ENCODE measurements at regions not wholly inside any gene's neighbourhood (a gene's known extent, or its start where the extent isn't known, plus 50 kb on each side); places are given as distances from the start of the nearest gene placed in this dataset.

DNA sequence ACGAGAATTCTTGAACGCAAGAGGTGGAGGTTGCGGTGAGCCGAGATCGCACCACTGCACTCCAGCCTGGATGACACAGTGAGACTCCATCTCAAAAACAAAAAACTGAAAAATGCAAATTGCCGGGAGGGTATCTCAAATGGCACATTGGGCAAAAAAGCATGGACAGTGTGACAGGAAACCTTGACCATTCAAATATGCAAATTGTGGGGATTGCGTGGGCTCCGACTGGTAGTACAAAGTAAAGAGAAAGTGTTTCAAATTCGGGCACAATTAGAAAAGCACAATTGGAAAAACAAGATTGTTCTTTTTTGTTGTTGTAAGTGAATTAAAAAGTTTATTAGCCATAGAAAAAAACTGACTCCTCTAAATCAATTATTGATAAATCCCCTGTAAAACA is 56.7 kb upstream of the NUP160 start:
- no peak for TF ChIP-seq CTCF (IDR thresholded peaks at IDR 0.05; ENCODE audit: insufficient read depth, low read length, missing control alignments)
- ChIA-PET CTCF (no interaction called here), POLR2A (no interaction called here)
- no peak overlapping the region for H3K4me3 ChIP-seq (ENCODE audit: low read depth, low read length)
- no peak for DNase-seq (ENCODE audit: low read depth, low spot score)

- TF ChIP-seq CTCF (IDR thresholded peaks at IDR 0.05; ENCODE audit: insufficient read depth, low read length, missing control alignments): no peak
- ChIA-PET POLR2A (no interaction called here), CTCF (interaction anchor here (0.8 kb wide), 1 partner anchor 51 kb away, joined by 3 read pairs; no protein-coding TSS in a partner anchor)
- no peak overlapping the region for H3K4me3 ChIP-seq (ENCODE audit: low read depth, low read length)
- DNase-seq (ENCODE audit: low read depth, low spot score): no peak
Observed at GRCh38 chr11:47904048-47904447, 55.9 kb upstream of the NUP160 start.

DNA sequence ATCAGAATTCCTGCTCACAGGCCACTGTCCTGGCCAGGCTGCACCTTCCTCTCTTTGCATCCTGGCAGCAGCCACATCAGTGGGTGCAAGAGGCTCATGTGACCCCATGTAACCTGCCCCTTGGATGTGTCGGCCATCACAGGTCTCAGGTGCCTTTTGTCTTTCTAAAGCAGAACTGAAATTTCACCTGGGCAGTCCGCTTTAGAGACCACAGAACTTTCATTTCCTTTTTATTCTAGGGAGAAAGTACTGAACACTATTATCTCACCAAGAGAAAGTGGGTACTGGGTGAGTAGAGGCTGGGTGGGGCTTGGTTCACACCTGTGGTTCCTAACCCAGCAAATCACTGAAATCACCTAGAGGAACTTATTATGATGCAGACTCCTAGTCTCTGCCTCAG is 51.7 kb upstream of the NUP160 start:
- ChIA-PET CTCF (no interaction called here), POLR2A (no interaction called here)
- no peak overlapping the region for H3K4me3 ChIP-seq (ENCODE audit: low read depth, low read length)
- no peak for DNase-seq (ENCODE audit: low read depth, low spot score)
- no peak for TF ChIP-seq CTCF (IDR thresholded peaks at IDR 0.05; ENCODE audit: insufficient read depth, low read length, missing control alignments)

Measured in AG04449 (cell line).